Keratinocyte (primary cell): ENCODE measurements at regions not wholly inside any gene's neighbourhood (a gene's known extent, or its start where the extent isn't known, plus 50 kb on each side); places are given as distances from the start of the nearest gene placed in this dataset.
A peak's percentile ranks its signal among the peaks of the same experiment; 100 is the strongest.

Experiments used
- DNase-seq: peaks from one replicate; pipeline ENCODE4 v3.0.0-alpha.2; 2011; ENCODE audit warnings: low read depth, missing footprints, low spot score
- FAIRE-seq: peaks from 2 replicates; lab custom pipeline; 2011; peaks lifted over from hg19 to GRCh38; lab: Jason Lieb, UNC
- H2AFZ ChIP-seq: 2 replicates; pipeline ENCODE4 v1.6.0; 2012; ENCODE audit warnings: low read length, control low read depth, inconsistent platforms; ENCODE audit not compliant: control insufficient read depth
- H3K27ac ChIP-seq: 2 replicates; pipeline ENCODE4 v1.5.1; 2011; ENCODE audit warnings: low read length; ENCODE audit not compliant: control insufficient read depth, insufficient read depth
- H3K27me3 ChIP-seq: 3 replicates; pipeline ENCODE4 v1.6.0; 2011; ENCODE audit warnings: low read length; ENCODE audit not compliant: control insufficient read depth, insufficient read depth; ENCODE audit errors: extremely low read depth
- H3K36me3 ChIP-seq, 2 experiments: 2 replicates in 1 of 2; 3 replicates in 1 of 2; pipeline ENCODE4 v1.5.1; 2011; ENCODE audit warnings: low read length in 2 of 2, mild to moderate bottlenecking in 1 of 2; ENCODE audit not compliant: control insufficient read depth in 2 of 2, insufficient read depth in 2 of 2; ENCODE audit errors: extremely low read depth in 1 of 2
- H3K4me1 ChIP-seq: 3 replicates; pipeline ENCODE4 v1.5.1; 2011; ENCODE audit warnings: low read length; ENCODE audit not compliant: control insufficient read depth, insufficient read depth; ENCODE audit errors: extremely low read depth
- H3K4me2 ChIP-seq: 3 replicates; pipeline ENCODE4 v1.6.0; 2011; ENCODE audit warnings: low read depth, low read length; ENCODE audit not compliant: control insufficient read depth, insufficient read depth; ENCODE audit errors: extremely low read depth
- H3K4me3 ChIP-seq, 3 experiments: fragments of 200-600 bp in 1 of 3; sonication (generic) in 1 of 3; 2 replicates in 2 of 3; 3 replicates in 1 of 3; pipeline ENCODE4 v1.5.1; 2011 to 2016; ENCODE audit warnings: low read length in 3 of 3, mild to moderate bottlenecking in 3 of 3, control low read depth in 2 of 3, inconsistent platforms in 1 of 3, low read depth in 1 of 3, mixed read lengths in 1 of 3, mixed run types in 1 of 3, moderate library complexity in 1 of 3; ENCODE audit not compliant: control insufficient read depth in 2 of 3, insufficient read depth in 2 of 3; ENCODE audit errors: extremely low read depth in 1 of 3
- H3K79me2 ChIP-seq: 2 replicates; pipeline ENCODE4 v1.6.0; 2012; ENCODE audit warnings: low read length; ENCODE audit not compliant: control insufficient read depth, insufficient read depth
- H3K9ac ChIP-seq: 3 replicates; pipeline ENCODE4 v1.6.0; 2011; ENCODE audit warnings: low read length; ENCODE audit not compliant: control insufficient read depth, insufficient read depth; ENCODE audit errors: extremely low read depth
- H3K9me1 ChIP-seq: 3 replicates; pipeline ENCODE4 v1.6.0; 2011; ENCODE audit warnings: low read length; ENCODE audit not compliant: control insufficient read depth, insufficient read depth; ENCODE audit errors: extremely low read depth
- H3K9me3 ChIP-seq: 2 replicates; pipeline ENCODE4 v1.5.1; 2012; ENCODE audit warnings: low read depth, low read length; ENCODE audit not compliant: control insufficient read depth
- H4K20me1 ChIP-seq: 3 replicates; pipeline ENCODE4 v1.6.0; 2011; ENCODE audit warnings: low read length; ENCODE audit not compliant: control insufficient read depth, insufficient read depth; ENCODE audit errors: extremely low read depth
- CTCF ChIP-seq, 3 experiments: IDR thresholded peaks in 1 of 3; conservative IDR thresholded peaks in 1 of 3; optimal IDR thresholded peaks in 1 of 3; 2 replicates in 2 of 3; 3 replicates in 1 of 3; pipeline versions ENCODE3 to v1.5.1; 2011; ENCODE audit warnings: low read length in 3 of 3, mild to moderate bottlenecking in 3 of 3, moderate library complexity in 2 of 3, control low read depth in 1 of 3, inconsistent platforms in 1 of 3; ENCODE audit not compliant: insufficient read depth in 2 of 3; ENCODE audit errors: extremely low read depth in 1 of 3
- EZH2 ChIP-seq: IDR thresholded peaks from one replicate; pipeline ENCODE4 v1.6.1; 2012; ENCODE audit warnings: inconsistent platforms, mild to moderate bottlenecking, low read length, moderate library complexity
- dilution Hi-C: fragments of 300-500 bp; cut with MboI; formaldehyde crosslinking; loops from one replicate; pipeline ENCODE4 v1.7.0; 2020; ENCODE audit warnings: low sequenced_read_pairs; ENCODE audit not compliant: extremely low pct_ligation_motif_present

GRCh38 chr21:22201126-22201525, 1202.9 kb downstream of the NCAM2 start:
- DNase-seq (no peak), FAIRE-seq (no peak)
- H3K27ac ChIP-seq, result peak overlapping the region; percentile 33
- no peak overlapping the region for H2AFZ ChIP-seq
- H3K27me3 ChIP-seq, result no peaks in the 10 kb centered on the region
- peaks cover 7% of the 10 kb centered on the region for H3K4me1 ChIP-seq
- dilution Hi-C loops, result no loop called here
- H3K9me3 ChIP-seq, result no peaks in the 10 kb centered on the region
- peak overlapping the region; percentile 13 for H3K9ac ChIP-seq
- TF ChIP-seq EZH2, result no peak
- TF ChIP-seq CTCF (optimal IDR thresholded peaks at IDR 0.05 in 1 of 3, IDR thresholded peaks at IDR 0.05 in 1 of 3, conservative IDR thresholded peaks at IDR 0.05 in 1 of 3; ENCODE audit: extremely low read depth in 1 of 3, insufficient read depth in 2 of 3, low read length in 3 of 3), result no peak
- peak overlapping the region in 1 of 3 experiments; percentile 39 for H3K4me3 ChIP-seq
- no peaks in the 10 kb centered on the region for H4K20me1 ChIP-seq
- H3K79me2 ChIP-seq, result no peaks in the 10 kb centered on the region
- H3K9me1 ChIP-seq, result no peaks in the 10 kb centered on the region
- H3K4me2 ChIP-seq, result peak overlapping the region; percentile 56
- H3K36me3 ChIP-seq, result no peaks in the 10 kb centered on the region

GRCh38 chr21:22201669-22202068, 1203.5 kb downstream of the NCAM2 start:
- TF ChIP-seq EZH2 (no peak), CTCF (optimal IDR thresholded peaks at IDR 0.05 in 1 of 3, IDR thresholded peaks at IDR 0.05 in 1 of 3, conservative IDR thresholded peaks at IDR 0.05 in 1 of 3; ENCODE audit: extremely low read depth in 1 of 3, insufficient read depth in 2 of 3, low read length in 3 of 3) (no peak)
- Histone ChIP-seq H3K27ac (no peak overlapping the region), H3K27me3 (no peaks in the 10 kb centered on the region), H2AFZ (no peak overlapping the region), H3K9me1 (no peaks in the 10 kb centered on the region), H3K4me2 (peak overlapping the region; percentile 32), H3K9me3 (no peaks in the 10 kb centered on the region), H3K79me2 (no peaks in the 10 kb centered on the region), H4K20me1 (no peaks in the 10 kb centered on the region), H3K36me3 (no peaks in the 10 kb centered on the region), H3K4me3 (peak overlapping the region in 1 of 3 experiments; percentile 48), H3K4me1 (peaks cover 7% of the 10 kb centered on the region), H3K9ac (peak overlapping the region; percentile 28)
- DNase-seq (no peak), FAIRE-seq (no peak)
- dilution Hi-C loops, result no loop called here
